ENCODE measurements at regions not wholly inside any gene's neighbourhood (a gene's known extent, or its start where the extent isn't known, plus 50 kb on each side); places are given as distances from the start of the nearest gene placed in this dataset.

DNA sequence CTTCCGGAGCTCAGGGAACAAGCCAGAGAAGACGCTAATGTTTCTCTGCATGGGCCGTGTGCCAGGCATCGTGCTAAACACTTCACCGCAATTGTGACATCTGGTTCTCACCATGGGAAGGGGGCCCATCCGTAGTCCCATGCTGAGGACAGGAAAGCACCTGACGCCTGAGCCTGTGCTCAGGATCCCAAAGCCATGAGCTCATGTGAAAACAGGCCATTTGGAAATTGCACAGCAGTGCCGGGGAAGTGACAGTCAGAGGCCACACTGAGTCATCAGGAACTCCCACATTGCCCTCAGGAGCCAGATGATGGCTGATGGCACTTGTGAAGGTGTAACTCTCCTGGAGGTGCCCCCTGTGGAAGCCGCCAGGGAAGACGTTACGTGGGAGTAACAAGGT lies 141.0 kb downstream of the INHBB start:
- no peak for DNase-seq (ENCODE audit: low spot score)
- TF ChIP-seq NANOG (IDR thresholded peaks at IDR 0.05; ENCODE audit: borderline replicate concordance) (no peak), EZH2 (IDR thresholded peaks at IDR 0.05; ENCODE audit: low read depth, unreplicated experiment) (no peak), STAT1 (IDR thresholded peaks at IDR 0.05; ENCODE audit: unreplicated experiment) (no peak)
- TF ChIP-seq, protein P1, sequence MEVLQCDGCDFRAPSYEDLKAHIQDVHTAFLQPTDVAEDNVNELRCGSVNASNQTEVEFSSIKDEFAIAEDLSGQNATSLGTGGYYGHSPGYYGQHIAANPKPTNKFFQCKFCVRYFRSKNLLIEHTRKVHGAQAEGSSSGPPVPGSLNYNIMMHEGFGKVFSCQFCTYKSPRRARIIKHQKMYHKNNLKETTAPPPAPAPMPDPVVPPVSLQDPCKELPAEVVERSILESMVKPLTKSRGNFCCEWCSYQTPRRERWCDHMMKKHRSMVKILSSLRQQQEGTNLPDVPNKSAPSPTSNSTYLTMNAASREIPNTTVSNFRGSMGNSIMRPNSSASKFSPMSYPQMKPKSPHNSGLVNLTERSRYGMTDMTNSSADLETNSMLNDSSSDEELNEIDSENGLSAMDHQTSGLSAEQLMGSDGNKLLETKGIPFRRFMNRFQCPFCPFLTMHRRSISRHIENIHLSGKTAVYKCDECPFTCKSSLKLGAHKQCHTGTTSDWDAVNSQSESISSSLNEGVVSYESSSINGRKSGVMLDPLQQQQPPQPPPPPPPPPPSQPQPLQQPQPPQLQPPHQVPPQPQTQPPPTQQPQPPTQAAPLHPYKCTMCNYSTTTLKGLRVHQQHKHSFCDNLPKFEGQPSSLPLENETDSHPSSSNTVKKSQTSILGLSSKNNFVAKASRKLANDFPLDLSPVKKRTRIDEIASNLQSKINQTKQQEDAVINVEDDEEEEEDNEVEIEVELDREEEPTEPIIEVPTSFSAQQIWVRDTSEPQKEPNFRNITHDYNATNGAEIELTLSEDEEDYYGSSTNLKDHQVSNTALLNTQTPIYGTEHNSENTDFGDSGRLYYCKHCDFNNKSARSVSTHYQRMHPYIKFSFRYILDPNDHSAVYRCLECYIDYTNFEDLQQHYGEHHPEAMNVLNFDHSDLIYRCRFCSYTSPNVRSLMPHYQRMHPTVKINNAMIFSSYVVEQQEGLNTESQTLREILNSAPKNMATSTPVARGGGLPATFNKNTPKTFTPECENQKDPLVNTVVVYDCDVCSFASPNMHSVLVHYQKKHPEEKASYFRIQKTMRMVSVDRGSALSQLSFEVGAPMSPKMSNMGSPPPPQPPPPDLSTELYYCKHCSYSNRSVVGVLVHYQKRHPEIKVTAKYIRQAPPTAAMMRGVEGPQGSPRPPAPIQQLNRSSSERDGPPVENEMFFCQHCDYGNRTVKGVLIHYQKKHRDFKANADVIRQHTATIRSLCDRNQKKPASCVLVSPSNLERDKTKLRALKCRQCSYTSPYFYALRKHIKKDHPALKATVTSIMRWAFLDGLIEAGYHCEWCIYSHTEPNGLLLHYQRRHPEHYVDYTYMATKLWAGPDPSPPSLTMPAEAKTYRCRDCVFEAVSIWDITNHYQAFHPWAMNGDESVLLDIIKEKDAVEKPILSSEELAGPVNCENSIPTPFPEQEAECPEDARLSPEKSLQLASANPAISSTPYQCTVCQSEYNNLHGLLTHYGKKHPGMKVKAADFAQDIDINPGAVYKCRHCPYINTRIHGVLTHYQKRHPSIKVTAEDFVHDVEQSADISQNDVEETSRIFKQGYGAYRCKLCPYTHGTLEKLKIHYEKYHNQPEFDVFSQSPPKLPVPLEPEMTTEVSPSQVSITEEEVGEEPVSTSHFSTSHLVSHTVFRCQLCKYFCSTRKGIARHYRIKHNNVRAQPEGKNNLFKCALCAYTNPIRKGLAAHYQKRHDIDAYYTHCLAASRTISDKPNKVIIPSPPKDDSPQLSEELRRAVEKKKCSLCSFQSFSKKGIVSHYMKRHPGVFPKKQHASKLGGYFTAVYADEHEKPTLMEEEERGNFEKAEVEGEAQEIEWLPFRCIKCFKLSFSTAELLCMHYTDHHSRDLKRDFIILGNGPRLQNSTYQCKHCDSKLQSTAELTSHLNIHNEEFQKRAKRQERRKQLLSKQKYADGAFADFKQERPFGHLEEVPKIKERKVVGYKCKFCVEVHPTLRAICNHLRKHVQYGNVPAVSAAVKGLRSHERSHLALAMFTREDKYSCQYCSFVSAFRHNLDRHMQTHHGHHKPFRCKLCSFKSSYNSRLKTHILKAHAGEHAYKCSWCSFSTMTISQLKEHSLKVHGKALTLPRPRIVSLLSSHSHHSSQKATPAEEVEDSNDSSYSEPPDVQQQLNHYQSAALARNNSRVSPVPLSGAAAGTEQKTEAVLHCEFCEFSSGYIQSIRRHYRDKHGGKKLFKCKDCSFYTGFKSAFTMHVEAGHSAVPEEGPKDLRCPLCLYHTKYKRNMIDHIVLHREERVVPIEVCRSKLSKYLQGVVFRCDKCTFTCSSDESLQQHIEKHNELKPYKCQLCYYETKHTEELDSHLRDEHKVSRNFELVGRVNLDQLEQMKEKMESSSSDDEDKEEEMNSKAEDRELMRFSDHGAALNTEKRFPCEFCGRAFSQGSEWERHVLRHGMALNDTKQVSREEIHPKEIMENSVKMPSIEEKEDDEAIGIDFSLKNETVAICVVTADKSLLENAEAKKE (CRISPR knock-in tag; IDR thresholded peaks at IDR 0.05) = no peak
- TF ChIP-seq, protein P2, sequence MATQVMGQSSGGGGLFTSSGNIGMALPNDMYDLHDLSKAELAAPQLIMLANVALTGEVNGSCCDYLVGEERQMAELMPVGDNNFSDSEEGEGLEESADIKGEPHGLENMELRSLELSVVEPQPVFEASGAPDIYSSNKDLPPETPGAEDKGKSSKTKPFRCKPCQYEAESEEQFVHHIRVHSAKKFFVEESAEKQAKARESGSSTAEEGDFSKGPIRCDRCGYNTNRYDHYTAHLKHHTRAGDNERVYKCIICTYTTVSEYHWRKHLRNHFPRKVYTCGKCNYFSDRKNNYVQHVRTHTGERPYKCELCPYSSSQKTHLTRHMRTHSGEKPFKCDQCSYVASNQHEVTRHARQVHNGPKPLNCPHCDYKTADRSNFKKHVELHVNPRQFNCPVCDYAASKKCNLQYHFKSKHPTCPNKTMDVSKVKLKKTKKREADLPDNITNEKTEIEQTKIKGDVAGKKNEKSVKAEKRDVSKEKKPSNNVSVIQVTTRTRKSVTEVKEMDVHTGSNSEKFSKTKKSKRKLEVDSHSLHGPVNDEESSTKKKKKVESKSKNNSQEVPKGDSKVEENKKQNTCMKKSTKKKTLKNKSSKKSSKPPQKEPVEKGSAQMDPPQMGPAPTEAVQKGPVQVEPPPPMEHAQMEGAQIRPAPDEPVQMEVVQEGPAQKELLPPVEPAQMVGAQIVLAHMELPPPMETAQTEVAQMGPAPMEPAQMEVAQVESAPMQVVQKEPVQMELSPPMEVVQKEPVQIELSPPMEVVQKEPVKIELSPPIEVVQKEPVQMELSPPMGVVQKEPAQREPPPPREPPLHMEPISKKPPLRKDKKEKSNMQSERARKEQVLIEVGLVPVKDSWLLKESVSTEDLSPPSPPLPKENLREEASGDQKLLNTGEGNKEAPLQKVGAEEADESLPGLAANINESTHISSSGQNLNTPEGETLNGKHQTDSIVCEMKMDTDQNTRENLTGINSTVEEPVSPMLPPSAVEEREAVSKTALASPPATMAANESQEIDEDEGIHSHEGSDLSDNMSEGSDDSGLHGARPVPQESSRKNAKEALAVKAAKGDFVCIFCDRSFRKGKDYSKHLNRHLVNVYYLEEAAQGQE (IDR thresholded peaks at IDR 0.05; ENCODE audit: unreplicated experiment) = no peak

More for the DNA sequence above, 141.0 kb downstream of the INHBB start:
- H3K9me3 Mint-ChIP-seq = no peaks in the 10 kb centered on the region
- no peak overlapping the region for H3K4me3 Mint-ChIP-seq
- Histone ChIP-seq H3K4me1 (ENCODE audit: insufficient read depth) (no peaks in the 10 kb centered on the region), H3K9me2 (ENCODE audit: insufficient read depth) (no peaks in the 10 kb centered on the region), H3K4me2 (no peak overlapping the region), H3F3A (replicated peaks; ENCODE audit: low read depth) (no peaks in the 10 kb centered on the region), H3K4me3 (no peak overlapping the region), H3K27ac (ENCODE audit: low read depth) (no peak overlapping the region), H3K36me3 (ENCODE audit: insufficient read depth) (no peaks in the 10 kb centered on the region), H4K20me1 (replicated peaks; ENCODE audit: insufficient read depth) (0 out of 2 replicates have a peak, but pooled peaks cover 3% of the 10 kb centered on the region), H2AFZ (no peak overlapping the region), H3K27me3 (ENCODE audit: insufficient read depth) (no peaks in the 10 kb centered on the region), H3K79me2 (replicated peaks; ENCODE audit: insufficient read depth) (no peaks in the 10 kb centered on the region)
- peaks cover 2% of the 10 kb centered on the region; the same call in 2 of the 3 replicates for H3K4me1 Mint-ChIP-seq
- no peak overlapping the region for H3K27ac Mint-ChIP-seq
- no peak for ATAC-seq
- no peaks in the 10 kb centered on the region for H3K36me3 Mint-ChIP-seq (ENCODE audit: low read depth)
- H3K27me3 Mint-ChIP-seq (ENCODE audit: insufficient read depth, low read depth, poor library complexity) = peaks cover 18% of the 10 kb centered on the region
